Neural crest cell (in vitro differentiated cells): ENCODE measurements at regions not wholly inside any gene's neighbourhood (a gene's known extent, or its start where the extent isn't known, plus 50 kb on each side); places are given as distances from the start of the nearest gene placed in this dataset.
A peak's percentile ranks its signal among the peaks of the same experiment; 100 is the strongest.

Experiments used
- DNase-seq: peaks from one replicate; pipeline ENCODE4 v3.0.0; 2021; ENCODE audit warnings: low read depth, mixed read lengths, low spot score
- H3K27ac Mint-ChIP-seq: one replicate; pipeline ENCODE4 v1.8.0; 2021; ENCODE audit warnings: mild to moderate bottlenecking, mixed read lengths; ENCODE audit not compliant: unreplicated experiment
- H3K27me3 Mint-ChIP-seq: 2 replicates; pipeline ENCODE4 v1.8.0; 2021; ENCODE audit warnings: low read depth, mild to moderate bottlenecking, mixed read lengths
- H3K36me3 Mint-ChIP-seq: 2 replicates; pipeline ENCODE4 v1.8.0; 2021; ENCODE audit warnings: low read depth, mild to moderate bottlenecking, mixed read lengths
- H3K4me1 Mint-ChIP-seq: 2 replicates; pipeline ENCODE4 v1.8.0; 2021; ENCODE audit warnings: mixed read lengths
- H3K4me3 Mint-ChIP-seq: one replicate; pipeline ENCODE4 v1.8.0; 2021; ENCODE audit warnings: mild to moderate bottlenecking, mixed read lengths
- H3K9me3 Mint-ChIP-seq: 2 replicates; pipeline ENCODE4 v1.8.0; 2021; ENCODE audit warnings: mixed read lengths
- CTCF ChIP-seq: fragments of 200-600 bp; sonication (generic); conservative IDR thresholded peaks from 2 replicates; pipeline ENCODE4 v1.5.0; 2021; ENCODE audit warnings: antibody characterized with exemption, mild to moderate bottlenecking

GRCh38 chr1:222232842-222233241, 315.1 kb downstream of the HHIPL2 start:
- no peaks in the 10 kb centered on the region for H3K27me3 Mint-ChIP-seq
- TF ChIP-seq CTCF = no peak
- H3K9me3 Mint-ChIP-seq = peaks cover 3% of the 10 kb centered on the region
- peaks cover 7% of the 10 kb centered on the region for H3K4me1 Mint-ChIP-seq
- H3K36me3 Mint-ChIP-seq = peaks cover 2% of the 10 kb centered on the region
- no peak overlapping the region for H3K27ac Mint-ChIP-seq
- H3K4me3 Mint-ChIP-seq = no peak overlapping the region
- DNase-seq = no peak

DNA sequence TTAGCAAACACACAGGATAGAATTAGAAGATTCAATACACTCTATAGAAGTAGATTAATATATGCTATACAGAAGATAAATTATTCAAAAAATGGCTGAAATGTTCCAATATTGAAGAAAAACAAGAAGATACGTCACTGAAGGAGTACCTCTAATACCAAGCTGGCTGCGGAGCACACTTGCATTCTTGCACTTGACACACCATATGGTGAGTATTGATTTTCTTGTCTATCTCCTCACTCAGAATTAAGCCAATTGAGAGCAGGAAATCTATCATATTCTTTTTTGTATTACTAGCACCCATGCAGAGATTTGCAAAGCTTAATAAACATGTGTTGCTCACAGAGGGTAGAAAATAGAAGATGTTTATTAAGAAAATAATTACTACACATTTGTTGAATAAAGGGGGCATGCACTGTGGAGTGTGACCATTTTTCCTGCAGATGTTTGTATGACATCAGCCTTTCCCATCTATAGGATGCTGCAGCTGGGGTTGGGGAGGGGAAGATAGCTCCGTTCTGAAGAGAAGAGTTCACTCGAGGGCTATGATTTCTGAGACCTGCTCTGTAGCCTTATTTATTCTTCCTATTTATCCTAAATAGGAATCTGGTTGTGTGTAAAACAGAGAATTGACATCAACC, 318.1 kb downstream of the HHIPL2 start:
- Mint-ChIP-seq H3K4me3 (no peak overlapping the region), H3K27ac (no peak overlapping the region), H3K27me3 (no peaks in the 10 kb centered on the region), H3K9me3 (peaks cover 3% of the 10 kb centered on the region), H3K36me3 (peaks cover 2% of the 10 kb centered on the region), H3K4me1 (peaks cover 12% of the 10 kb centered on the region)
- DNase-seq = no peak
- TF ChIP-seq CTCF = no peak

DNA sequence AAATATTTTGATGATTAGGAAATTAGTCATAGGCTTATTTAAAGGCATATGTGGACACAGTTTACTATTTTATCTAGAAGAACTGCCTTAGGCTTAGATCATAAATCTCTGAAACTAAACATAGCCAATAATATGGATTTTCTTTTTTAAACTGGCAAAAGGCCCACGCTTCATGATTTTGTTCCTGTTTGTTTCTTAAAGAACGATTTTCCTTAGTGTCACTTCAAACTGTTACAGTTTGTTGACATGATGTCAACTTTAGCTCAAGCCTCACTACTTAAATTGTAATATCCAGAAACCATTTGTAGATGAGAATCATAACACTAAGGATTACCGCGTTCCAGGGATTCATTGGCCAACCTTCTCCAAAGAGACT, 322.6 kb downstream of the HHIPL2 start:
- Mint-ChIP-seq H3K9me3 (peaks cover 15% of the 10 kb centered on the region), H3K36me3 (peaks cover 9% of the 10 kb centered on the region), H3K4me1 (peaks cover 32% of the 10 kb centered on the region), H3K4me3 (no peak overlapping the region), H3K27ac (no peak overlapping the region), H3K27me3 (no peaks in the 10 kb centered on the region)
- TF ChIP-seq CTCF = no peak
- no peak for DNase-seq

DNA sequence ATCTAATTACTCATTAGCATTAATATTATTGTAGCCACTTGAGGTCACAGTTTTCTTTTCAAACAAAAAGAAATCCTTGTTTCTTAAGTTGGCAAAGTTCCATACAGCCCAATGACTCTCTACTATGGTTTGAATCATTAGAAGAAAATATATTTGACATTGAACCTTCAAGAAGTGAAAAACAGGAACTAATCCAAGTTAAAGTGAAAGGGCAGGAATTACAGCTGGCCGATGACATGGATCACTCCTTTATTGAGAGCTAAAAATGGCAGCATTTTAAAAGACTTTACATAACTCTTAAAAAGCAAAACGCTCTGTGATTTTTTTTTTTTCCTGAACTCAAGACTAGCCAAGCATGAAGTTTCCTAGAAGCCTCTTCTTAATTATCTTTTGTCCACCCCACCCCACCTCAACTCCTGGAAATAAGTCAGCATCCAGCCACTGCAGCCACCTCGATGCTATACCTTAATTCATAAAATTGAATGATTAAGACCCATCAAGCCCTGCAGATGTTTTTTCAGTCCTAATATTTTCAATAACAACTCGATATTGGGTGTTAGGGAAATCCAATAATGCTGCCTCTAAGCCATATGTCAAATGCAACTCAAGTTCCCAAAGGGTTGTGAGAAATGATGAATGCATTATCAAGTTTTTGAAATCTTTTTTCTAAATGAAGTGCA, 323.1 kb downstream of the HHIPL2 start:
- TF ChIP-seq CTCF = no peak
- Mint-ChIP-seq H3K4me1 (peaks cover 32% of the 10 kb centered on the region), H3K9me3 (peaks cover 20% of the 10 kb centered on the region), H3K27ac (no peak overlapping the region), H3K27me3 (no peaks in the 10 kb centered on the region), H3K4me3 (no peak overlapping the region), H3K36me3 (peaks cover 14% of the 10 kb centered on the region)
- no peak for DNase-seq

- Mint-ChIP-seq H3K4me3 (no peak overlapping the region), H3K27ac (peak overlapping the region; percentile 10), H3K27me3 (no peaks in the 10 kb centered on the region), H3K36me3 (peaks cover 14% of the 10 kb centered on the region), H3K9me3 (peaks cover 20% of the 10 kb centered on the region), H3K4me1 (peaks cover 32% of the 10 kb centered on the region)
- TF ChIP-seq CTCF = no peak
- DNase-seq = no peak
These were observed 323.7 kb downstream of the HHIPL2 start for GRCh38 chr1:222224156-222224555.
